WTC11 (cell line): ENCODE measurements at regions not wholly inside any gene's neighbourhood (a gene's known extent, or its start where the extent isn't known, plus 50 kb on each side); places are given as distances from the start of the nearest gene placed in this dataset.

Source experiments
- ATAC-seq: fragments of 200-7000 bp; cut with Tn5 transposase; 2 replicates; pipeline ENCODE4 v1.10.0; 2021; ENCODE audit warnings: mild to moderate bottlenecking, moderate library complexity
- CTCF ChIA-PET: fragments of 300-600 bp; sonication (Branson Sonifier 250); formaldehyde crosslinking; loops from one replicate; lab custom pipeline; 2021; ENCODE audit warnings: antibody characterized with exemption; lab: Charles Lee
- POLR2A ChIA-PET: fragments of 350-600 bp; sonication (Branson Sonifier 250); formaldehyde crosslinking; loops from one replicate; lab custom pipeline; 2021; ENCODE audit warnings: antibody characterized with exemption; lab: Charles Lee
- DNase-seq: peaks from one replicate; pipeline ENCODE4 v3.0.0; 2021; ENCODE audit warnings: low spot score
- H3K27ac Mint-ChIP-seq: 2 replicates; pipeline ENCODE4 v1.8.0; 2021; ENCODE audit warnings: mixed read lengths
- H3K27me3 Mint-ChIP-seq: 2 replicates; pipeline ENCODE4 v1.8.0; 2021; ENCODE audit warnings: low read depth, mild to moderate bottlenecking, moderate library complexity, mixed read lengths
- H3K36me3 Mint-ChIP-seq: 2 replicates; pipeline ENCODE4 v1.8.0; 2021; ENCODE audit warnings: mixed read lengths
- H3K4me1 Mint-ChIP-seq: 2 replicates; pipeline ENCODE4 v1.8.0; 2022; ENCODE audit warnings: mixed read lengths
- H3K4me3 Mint-ChIP-seq: 2 replicates; pipeline ENCODE4 v1.8.0; 2021; ENCODE audit warnings: mild to moderate bottlenecking, moderate library complexity, mixed read lengths
- H3K9me3 Mint-ChIP-seq: 2 replicates; pipeline ENCODE4 v1.8.0; 2021; ENCODE audit warnings: mixed read lengths
- CBFB ChIP-seq: sonication (generic); formaldehyde crosslinking; IDR thresholded peaks from 2 replicates; pipeline ENCODE4 v1.8.1; 2022; ENCODE audit warnings: mild to moderate bottlenecking, low read depth, missing genetic modification reagents
- ETV6 ChIP-seq: sonication (generic); formaldehyde crosslinking; IDR thresholded peaks from 2 replicates; pipeline ENCODE4 v1.8.1; 2022; ENCODE audit warnings: mild to moderate bottlenecking, missing genetic modification reagents
- FOXK1 ChIP-seq: sonication (generic); formaldehyde crosslinking; IDR thresholded peaks from 2 replicates; pipeline ENCODE4 v1.8.0; 2022; ENCODE audit warnings: mild to moderate bottlenecking, moderate library complexity, missing genetic modification reagents
- FOXP1 ChIP-seq: sonication (generic); formaldehyde crosslinking; IDR thresholded peaks from 2 replicates; pipeline ENCODE4 v1.8.0; 2022; ENCODE audit warnings: missing genetic modification reagents, mild to moderate bottlenecking, moderate library complexity, borderline replicate concordance
- JUN ChIP-seq: sonication (generic); formaldehyde crosslinking; IDR thresholded peaks from 2 replicates; pipeline ENCODE4 v1.8.0; 2023; ENCODE audit warnings: mild to moderate bottlenecking, missing genetic modification reagents
- MXD4 ChIP-seq: fragments of 250-450 bp; sonication (Bioruptor Pico); IDR thresholded peaks from 2 replicates; pipeline ENCODE4 v1.8.0; 2021; ENCODE audit warnings: mild to moderate bottlenecking, moderate library complexity, borderline replicate concordance
- NFYB ChIP-seq: sonication (generic); formaldehyde crosslinking; conservative IDR thresholded peaks from 2 replicates; pipeline ENCODE4 v1.8.0; 2022; ENCODE audit warnings: low read depth, missing genetic modification reagents
- NR1H2 ChIP-seq: sonication (generic); formaldehyde crosslinking; IDR thresholded peaks from 2 replicates; pipeline ENCODE4 v1.9.0; 2021; ENCODE audit warnings: mild to moderate bottlenecking, moderate library complexity, missing genetic modification reagents
- NR2C2 ChIP-seq: sonication (generic); formaldehyde crosslinking; IDR thresholded peaks from 2 replicates; pipeline ENCODE4 v1.8.0; 2022; ENCODE audit warnings: mild to moderate bottlenecking, missing genetic modification reagents
- PRRX2 ChIP-seq: fragments of 250-450 bp; sonication (Bioruptor Pico); IDR thresholded peaks from 2 replicates; pipeline ENCODE4 v1.8.0; 2021; ENCODE audit warnings: mild to moderate bottlenecking
- RORB ChIP-seq: fragments of 250-450 bp; sonication (Bioruptor Pico); IDR thresholded peaks from 2 replicates; pipeline ENCODE4 v1.9.0; 2021; ENCODE audit warnings: mild to moderate bottlenecking
- SMAD4 ChIP-seq: sonication (generic); formaldehyde crosslinking; IDR thresholded peaks from 2 replicates; pipeline ENCODE4 v1.8.0; 2022; ENCODE audit warnings: mild to moderate bottlenecking, missing genetic modification reagents
- SP1 ChIP-seq: sonication (generic); formaldehyde crosslinking; conservative IDR thresholded peaks from 2 replicates; pipeline ENCODE4 v1.8.1; 2022; ENCODE audit warnings: missing genetic modification reagents
- ZNF232 ChIP-seq: sonication (generic); formaldehyde crosslinking; IDR thresholded peaks from 2 replicates; pipeline ENCODE4 v1.8.0; 2022; ENCODE audit warnings: mild to moderate bottlenecking, missing genetic modification reagents
- ZNF317 ChIP-seq: sonication (generic); formaldehyde crosslinking; IDR thresholded peaks from 2 replicates; pipeline ENCODE4 v1.8.1; 2023; ENCODE audit warnings: low read depth, mild to moderate bottlenecking, moderate library complexity, missing genetic modification reagents, borderline replicate concordance
- ZNF396 ChIP-seq: fragments of 250-450 bp; sonication (Bioruptor Pico); IDR thresholded peaks from 2 replicates; pipeline ENCODE4 v1.8.0; 2021; ENCODE audit warnings: mild to moderate bottlenecking, moderate library complexity, borderline replicate concordance
- ZNF671 ChIP-seq: fragments of 250-450 bp; sonication (Bioruptor Pico); IDR thresholded peaks from 2 replicates; pipeline ENCODE4 v1.8.0; 2021; ENCODE audit warnings: mild to moderate bottlenecking
- TF ChIP-seq, protein P1 (sequence below): sonication (generic); formaldehyde crosslinking; IDR thresholded peaks from 2 replicates; pipeline ENCODE4 v1.8.1; 2023; ENCODE audit warnings: mild to moderate bottlenecking, missing genetic modification reagents, borderline replicate concordance
- TF ChIP-seq, protein P2 (sequence below): sonication (generic); formaldehyde crosslinking; IDR thresholded peaks from 2 replicates; pipeline ENCODE4 v1.8.1; 2022; ENCODE audit warnings: low read depth, missing genetic modification reagents, borderline replicate concordance
- TF ChIP-seq, protein P3 (sequence below): sonication (generic); formaldehyde crosslinking; IDR thresholded peaks from 2 replicates; pipeline ENCODE4 v1.8.0; 2022; ENCODE audit warnings: mild to moderate bottlenecking, missing genetic modification reagents
- TF ChIP-seq, protein P4 (sequence below): sonication (generic); formaldehyde crosslinking; IDR thresholded peaks from 2 replicates; pipeline ENCODE4 v1.8.0; 2022; ENCODE audit warnings: mild to moderate bottlenecking, missing genetic modification reagents
- TF ChIP-seq, protein P5 (sequence below): sonication (generic); formaldehyde crosslinking; IDR thresholded peaks from 2 replicates; pipeline ENCODE4 v1.8.1; 2023; ENCODE audit warnings: mild to moderate bottlenecking, missing genetic modification reagents, moderate library complexity
- TF ChIP-seq, protein P6 (sequence below): sonication (generic); formaldehyde crosslinking; IDR thresholded peaks from 2 replicates; pipeline ENCODE4 v1.8.0; 2022; ENCODE audit warnings: mild to moderate bottlenecking, missing genetic modification reagents

DNA sequence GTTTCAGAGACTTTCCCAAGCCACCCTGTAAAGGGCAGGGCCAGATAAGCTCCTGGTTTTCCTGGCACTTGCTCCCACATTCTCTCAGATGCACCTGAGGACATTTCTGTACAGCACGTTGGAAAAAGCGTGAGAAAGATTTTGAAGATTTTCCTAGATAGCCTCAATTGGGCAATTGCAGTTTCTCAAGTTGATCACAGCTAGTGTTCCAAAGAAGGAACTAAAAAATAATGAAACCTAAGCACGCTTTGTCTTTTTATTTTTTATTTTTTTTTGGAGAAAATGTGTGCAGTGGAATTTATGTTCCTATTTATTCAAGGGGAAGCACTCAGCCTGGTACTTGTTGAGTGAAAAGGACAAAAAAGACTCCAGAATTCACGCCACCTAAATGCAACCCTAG, 429.1 kb downstream of the RNF144A start:
- Mint-ChIP-seq H3K4me1 (no peaks in the 10 kb centered on the region), H3K27ac (no peak overlapping the region)

DNA sequence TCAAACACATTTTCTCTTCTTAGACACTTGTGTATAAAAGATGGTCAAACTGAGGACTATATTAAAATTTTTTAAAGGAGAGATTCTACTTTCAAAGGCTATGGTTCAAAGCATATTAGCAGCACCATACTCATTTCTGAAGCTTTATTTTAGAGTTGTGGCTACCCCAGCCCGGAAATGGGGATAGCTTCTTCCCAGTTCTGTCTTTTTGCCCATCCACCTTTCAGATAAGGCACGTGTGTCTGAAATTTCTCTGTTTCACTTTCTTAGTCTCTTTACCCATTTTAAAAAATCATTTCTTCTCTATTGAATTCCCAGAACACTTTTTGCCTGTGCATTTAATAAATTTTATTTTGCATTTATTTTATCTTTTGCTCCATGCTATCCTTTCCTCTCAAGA, 431.5 kb downstream of the RNF144A start:
- POLR2A ChIA-PET, result no interaction called here
- TF ChIP-seq ZNF317 (CRISPR knock-in tag), result no peak
- no peak for TF ChIP-seq FOXK1 (CRISPR knock-in tag)
- TF ChIP-seq, protein P1, sequence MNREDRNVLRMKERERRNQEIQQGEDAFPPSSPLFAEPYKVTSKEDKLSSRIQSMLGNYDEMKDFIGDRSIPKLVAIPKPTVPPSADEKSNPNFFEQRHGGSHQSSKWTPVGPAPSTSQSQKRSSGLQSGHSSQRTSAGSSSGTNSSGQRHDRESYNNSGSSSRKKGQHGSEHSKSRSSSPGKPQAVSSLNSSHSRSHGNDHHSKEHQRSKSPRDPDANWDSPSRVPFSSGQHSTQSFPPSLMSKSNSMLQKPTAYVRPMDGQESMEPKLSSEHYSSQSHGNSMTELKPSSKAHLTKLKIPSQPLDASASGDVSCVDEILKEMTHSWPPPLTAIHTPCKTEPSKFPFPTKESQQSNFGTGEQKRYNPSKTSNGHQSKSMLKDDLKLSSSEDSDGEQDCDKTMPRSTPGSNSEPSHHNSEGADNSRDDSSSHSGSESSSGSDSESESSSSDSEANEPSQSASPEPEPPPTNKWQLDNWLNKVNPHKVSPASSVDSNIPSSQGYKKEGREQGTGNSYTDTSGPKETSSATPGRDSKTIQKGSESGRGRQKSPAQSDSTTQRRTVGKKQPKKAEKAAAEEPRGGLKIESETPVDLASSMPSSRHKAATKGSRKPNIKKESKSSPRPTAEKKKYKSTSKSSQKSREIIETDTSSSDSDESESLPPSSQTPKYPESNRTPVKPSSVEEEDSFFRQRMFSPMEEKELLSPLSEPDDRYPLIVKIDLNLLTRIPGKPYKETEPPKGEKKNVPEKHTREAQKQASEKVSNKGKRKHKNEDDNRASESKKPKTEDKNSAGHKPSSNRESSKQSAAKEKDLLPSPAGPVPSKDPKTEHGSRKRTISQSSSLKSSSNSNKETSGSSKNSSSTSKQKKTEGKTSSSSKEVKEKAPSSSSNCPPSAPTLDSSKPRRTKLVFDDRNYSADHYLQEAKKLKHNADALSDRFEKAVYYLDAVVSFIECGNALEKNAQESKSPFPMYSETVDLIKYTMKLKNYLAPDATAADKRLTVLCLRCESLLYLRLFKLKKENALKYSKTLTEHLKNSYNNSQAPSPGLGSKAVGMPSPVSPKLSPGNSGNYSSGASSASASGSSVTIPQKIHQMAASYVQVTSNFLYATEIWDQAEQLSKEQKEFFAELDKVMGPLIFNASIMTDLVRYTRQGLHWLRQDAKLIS (CRISPR knock-in tag), result no peak
- TF ChIP-seq, protein P2, sequence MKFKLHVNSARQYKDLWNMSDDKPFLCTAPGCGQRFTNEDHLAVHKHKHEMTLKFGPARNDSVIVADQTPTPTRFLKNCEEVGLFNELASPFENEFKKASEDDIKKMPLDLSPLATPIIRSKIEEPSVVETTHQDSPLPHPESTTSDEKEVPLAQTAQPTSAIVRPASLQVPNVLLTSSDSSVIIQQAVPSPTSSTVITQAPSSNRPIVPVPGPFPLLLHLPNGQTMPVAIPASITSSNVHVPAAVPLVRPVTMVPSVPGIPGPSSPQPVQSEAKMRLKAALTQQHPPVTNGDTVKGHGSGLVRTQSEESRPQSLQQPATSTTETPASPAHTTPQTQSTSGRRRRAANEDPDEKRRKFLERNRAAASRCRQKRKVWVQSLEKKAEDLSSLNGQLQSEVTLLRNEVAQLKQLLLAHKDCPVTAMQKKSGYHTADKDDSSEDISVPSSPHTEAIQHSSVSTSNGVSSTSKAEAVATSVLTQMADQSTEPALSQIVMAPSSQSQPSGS (CRISPR knock-in tag), result no peak
- no peak for TF ChIP-seq ETV6 (CRISPR knock-in tag)
- TF ChIP-seq ZNF671 (CRISPR knock-in tag), result no peak
- no peak for TF ChIP-seq NFYB (CRISPR knock-in tag)
- TF ChIP-seq SMAD4 (CRISPR knock-in tag), result no peak
- no peak for TF ChIP-seq MXD4 (CRISPR knock-in tag)
- no peak for TF ChIP-seq PRRX2 (CRISPR knock-in tag)
- TF ChIP-seq, protein P3, sequence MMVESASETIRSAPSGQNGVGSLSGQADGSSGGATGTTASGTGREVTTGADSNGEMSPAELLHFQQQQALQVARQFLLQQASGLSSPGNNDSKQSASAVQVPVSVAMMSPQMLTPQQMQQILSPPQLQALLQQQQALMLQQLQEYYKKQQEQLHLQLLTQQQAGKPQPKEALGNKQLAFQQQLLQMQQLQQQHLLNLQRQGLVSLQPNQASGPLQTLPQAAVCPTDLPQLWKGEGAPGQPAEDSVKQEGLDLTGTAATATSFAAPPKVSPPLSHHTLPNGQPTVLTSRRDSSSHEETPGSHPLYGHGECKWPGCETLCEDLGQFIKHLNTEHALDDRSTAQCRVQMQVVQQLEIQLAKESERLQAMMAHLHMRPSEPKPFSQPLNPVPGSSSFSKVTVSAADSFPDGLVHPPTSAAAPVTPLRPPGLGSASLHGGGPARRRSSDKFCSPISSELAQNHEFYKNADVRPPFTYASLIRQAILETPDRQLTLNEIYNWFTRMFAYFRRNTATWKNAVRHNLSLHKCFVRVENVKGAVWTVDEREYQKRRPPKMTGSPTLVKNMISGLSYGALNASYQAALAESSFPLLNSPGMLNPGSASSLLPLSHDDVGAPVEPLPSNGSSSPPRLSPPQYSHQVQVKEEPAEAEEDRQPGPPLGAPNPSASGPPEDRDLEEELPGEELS (CRISPR knock-in tag), result no peak
- TF ChIP-seq, protein P4, sequence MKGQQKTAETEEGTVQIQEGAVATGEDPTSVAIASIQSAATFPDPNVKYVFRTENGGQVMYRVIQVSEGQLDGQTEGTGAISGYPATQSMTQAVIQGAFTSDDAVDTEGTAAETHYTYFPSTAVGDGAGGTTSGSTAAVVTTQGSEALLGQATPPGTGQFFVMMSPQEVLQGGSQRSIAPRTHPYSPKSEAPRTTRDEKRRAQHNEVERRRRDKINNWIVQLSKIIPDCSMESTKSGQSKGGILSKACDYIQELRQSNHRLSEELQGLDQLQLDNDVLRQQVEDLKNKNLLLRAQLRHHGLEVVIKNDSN, result no peak
- no peak for TF ChIP-seq FOXP1 (CRISPR knock-in tag)
- TF ChIP-seq JUN (CRISPR knock-in tag), result no peak
- TF ChIP-seq NR1H2 (CRISPR knock-in tag), result no peak
- TF ChIP-seq, protein P5, sequence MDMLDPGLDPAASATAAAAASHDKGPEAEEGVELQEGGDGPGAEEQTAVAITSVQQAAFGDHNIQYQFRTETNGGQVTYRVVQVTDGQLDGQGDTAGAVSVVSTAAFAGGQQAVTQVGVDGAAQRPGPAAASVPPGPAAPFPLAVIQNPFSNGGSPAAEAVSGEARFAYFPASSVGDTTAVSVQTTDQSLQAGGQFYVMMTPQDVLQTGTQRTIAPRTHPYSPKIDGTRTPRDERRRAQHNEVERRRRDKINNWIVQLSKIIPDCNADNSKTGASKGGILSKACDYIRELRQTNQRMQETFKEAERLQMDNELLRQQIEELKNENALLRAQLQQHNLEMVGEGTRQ (CRISPR knock-in tag), result no peak
- TF ChIP-seq, protein P6, sequence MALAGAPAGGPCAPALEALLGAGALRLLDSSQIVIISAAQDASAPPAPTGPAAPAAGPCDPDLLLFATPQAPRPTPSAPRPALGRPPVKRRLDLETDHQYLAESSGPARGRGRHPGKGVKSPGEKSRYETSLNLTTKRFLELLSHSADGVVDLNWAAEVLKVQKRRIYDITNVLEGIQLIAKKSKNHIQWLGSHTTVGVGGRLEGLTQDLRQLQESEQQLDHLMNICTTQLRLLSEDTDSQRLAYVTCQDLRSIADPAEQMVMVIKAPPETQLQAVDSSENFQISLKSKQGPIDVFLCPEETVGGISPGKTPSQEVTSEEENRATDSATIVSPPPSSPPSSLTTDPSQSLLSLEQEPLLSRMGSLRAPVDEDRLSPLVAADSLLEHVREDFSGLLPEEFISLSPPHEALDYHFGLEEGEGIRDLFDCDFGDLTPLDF, result no peak

More for the DNA sequence above, 429.1 kb downstream of the RNF144A start:
- ChIA-PET POLR2A (no interaction called here), CTCF (no interaction called here)
- no peaks in the 10 kb centered on the region for H3K36me3 Mint-ChIP-seq
- ATAC-seq (no peak), DNase-seq (no peak)
- no peak overlapping the region for H3K4me3 Mint-ChIP-seq
- no peaks in the 10 kb centered on the region for H3K27me3 Mint-ChIP-seq
- H3K9me3 Mint-ChIP-seq, result no peaks in the 10 kb centered on the region
- TF ChIP-seq ZNF232 (CRISPR knock-in tag) (no peak), CBFB (CRISPR knock-in tag) (no peak), MXD4 (CRISPR knock-in tag) (no peak), RORB (CRISPR knock-in tag) (no peak), ZNF396 (CRISPR knock-in tag) (no peak), NR2C2 (CRISPR knock-in tag) (no peak), SP1 (CRISPR knock-in tag) (no peak)
- TF ChIP-seq, protein P5 (CRISPR knock-in tag), result no peak

More for the DNA sequence above, 431.5 kb downstream of the RNF144A start:
- H3K9me3 Mint-ChIP-seq, result peaks cover 5% of the 10 kb centered on the region
- ATAC-seq (no peak), DNase-seq (no peak)
- H3K36me3 Mint-ChIP-seq, result no peaks in the 10 kb centered on the region
- H3K4me3 Mint-ChIP-seq, result no peak overlapping the region
- H3K27ac Mint-ChIP-seq, result no peak overlapping the region
- CTCF ChIA-PET, result no interaction called here
- no peaks in the 10 kb centered on the region for H3K4me1 Mint-ChIP-seq
- H3K27me3 Mint-ChIP-seq, result no peaks in the 10 kb centered on the region
